ENCODE measurements at regions not wholly inside any gene's neighbourhood (a gene's known extent, or its start where the extent isn't known, plus 50 kb on each side); places are given as distances from the start of the nearest gene placed in this dataset.

DNA sequence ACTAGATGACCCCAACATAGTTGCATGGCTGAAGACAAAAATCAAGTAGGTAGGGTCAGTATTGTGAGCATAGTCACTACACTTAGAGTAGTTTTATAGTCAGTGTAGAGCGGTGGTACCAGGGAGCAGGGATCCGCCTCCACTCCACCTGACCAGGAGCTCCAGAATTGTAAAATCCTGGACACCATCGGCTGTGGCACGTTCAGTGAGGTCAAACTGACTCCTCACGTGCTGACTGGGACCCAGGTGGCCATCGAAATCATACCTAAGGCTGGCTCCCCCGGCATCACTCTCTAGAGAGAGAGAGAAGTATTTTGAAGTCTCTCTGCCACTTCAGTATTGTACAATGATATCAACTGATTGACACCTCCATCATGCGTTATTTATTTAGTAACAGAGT lies 59.7 kb upstream of the TAMM41 start:
- TF ChIP-seq, protein P1, sequence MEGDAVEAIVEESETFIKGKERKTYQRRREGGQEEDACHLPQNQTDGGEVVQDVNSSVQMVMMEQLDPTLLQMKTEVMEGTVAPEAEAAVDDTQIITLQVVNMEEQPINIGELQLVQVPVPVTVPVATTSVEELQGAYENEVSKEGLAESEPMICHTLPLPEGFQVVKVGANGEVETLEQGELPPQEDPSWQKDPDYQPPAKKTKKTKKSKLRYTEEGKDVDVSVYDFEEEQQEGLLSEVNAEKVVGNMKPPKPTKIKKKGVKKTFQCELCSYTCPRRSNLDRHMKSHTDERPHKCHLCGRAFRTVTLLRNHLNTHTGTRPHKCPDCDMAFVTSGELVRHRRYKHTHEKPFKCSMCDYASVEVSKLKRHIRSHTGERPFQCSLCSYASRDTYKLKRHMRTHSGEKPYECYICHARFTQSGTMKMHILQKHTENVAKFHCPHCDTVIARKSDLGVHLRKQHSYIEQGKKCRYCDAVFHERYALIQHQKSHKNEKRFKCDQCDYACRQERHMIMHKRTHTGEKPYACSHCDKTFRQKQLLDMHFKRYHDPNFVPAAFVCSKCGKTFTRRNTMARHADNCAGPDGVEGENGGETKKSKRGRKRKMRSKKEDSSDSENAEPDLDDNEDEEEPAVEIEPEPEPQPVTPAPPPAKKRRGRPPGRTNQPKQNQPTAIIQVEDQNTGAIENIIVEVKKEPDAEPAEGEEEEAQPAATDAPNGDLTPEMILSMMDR (IDR thresholded peaks at IDR 0.05) = no peak
- TF ChIP-seq, protein P2, sequence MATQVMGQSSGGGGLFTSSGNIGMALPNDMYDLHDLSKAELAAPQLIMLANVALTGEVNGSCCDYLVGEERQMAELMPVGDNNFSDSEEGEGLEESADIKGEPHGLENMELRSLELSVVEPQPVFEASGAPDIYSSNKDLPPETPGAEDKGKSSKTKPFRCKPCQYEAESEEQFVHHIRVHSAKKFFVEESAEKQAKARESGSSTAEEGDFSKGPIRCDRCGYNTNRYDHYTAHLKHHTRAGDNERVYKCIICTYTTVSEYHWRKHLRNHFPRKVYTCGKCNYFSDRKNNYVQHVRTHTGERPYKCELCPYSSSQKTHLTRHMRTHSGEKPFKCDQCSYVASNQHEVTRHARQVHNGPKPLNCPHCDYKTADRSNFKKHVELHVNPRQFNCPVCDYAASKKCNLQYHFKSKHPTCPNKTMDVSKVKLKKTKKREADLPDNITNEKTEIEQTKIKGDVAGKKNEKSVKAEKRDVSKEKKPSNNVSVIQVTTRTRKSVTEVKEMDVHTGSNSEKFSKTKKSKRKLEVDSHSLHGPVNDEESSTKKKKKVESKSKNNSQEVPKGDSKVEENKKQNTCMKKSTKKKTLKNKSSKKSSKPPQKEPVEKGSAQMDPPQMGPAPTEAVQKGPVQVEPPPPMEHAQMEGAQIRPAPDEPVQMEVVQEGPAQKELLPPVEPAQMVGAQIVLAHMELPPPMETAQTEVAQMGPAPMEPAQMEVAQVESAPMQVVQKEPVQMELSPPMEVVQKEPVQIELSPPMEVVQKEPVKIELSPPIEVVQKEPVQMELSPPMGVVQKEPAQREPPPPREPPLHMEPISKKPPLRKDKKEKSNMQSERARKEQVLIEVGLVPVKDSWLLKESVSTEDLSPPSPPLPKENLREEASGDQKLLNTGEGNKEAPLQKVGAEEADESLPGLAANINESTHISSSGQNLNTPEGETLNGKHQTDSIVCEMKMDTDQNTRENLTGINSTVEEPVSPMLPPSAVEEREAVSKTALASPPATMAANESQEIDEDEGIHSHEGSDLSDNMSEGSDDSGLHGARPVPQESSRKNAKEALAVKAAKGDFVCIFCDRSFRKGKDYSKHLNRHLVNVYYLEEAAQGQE (IDR thresholded peaks at IDR 0.05) = no peak
- no peak for TF ChIP-seq MYC (IDR thresholded peaks at IDR 0.05; ENCODE audit: borderline replicate concordance, low read length)
- no peak for TF ChIP-seq POLR2A (IDR thresholded peaks at IDR 0.05; ENCODE audit: low read length)
- no peak for TF ChIP-seq PHF8 (IDR thresholded peaks at IDR 0.05; ENCODE audit: borderline replicate concordance, low read depth)
- no peak for TF ChIP-seq RFX5 (IDR thresholded peaks at IDR 0.05)
- TF ChIP-seq, protein P3, sequence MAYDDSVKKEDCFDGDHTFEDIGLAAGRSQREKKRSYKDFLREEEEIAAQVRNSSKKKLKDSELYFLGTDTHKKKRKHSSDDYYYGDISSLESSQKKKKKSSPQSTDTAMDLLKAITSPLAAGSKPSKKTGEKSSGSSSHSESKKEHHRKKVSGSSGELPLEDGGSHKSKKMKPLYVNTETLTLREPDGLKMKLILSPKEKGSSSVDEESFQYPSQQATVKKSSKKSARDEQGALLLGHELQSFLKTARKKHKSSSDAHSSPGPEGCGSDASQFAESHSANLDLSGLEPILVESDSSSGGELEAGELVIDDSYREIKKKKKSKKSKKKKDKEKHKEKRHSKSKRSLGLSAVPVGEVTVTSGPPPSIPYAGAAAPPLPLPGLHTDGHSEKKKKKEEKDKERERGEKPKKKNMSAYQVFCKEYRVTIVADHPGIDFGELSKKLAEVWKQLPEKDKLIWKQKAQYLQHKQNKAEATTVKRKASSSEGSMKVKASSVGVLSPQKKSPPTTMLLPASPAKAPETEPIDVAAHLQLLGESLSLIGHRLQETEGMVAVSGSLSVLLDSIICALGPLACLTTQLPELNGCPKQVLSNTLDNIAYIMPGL (CRISPR knock-in tag; IDR thresholded peaks at IDR 0.05; ENCODE audit: borderline replicate concordance) = no peak
- TF ChIP-seq ESRRA (IDR thresholded peaks at IDR 0.05; ENCODE audit: borderline replicate concordance, low read length) = no peak
- TF ChIP-seq JUN (IDR thresholded peaks at IDR 0.05) = no peak
- TF ChIP-seq KDM1A (IDR thresholded peaks at IDR 0.05; ENCODE audit: low read depth) = no peak
- no peak for TF ChIP-seq EP300 (IDR thresholded peaks at IDR 0.05)
- TF ChIP-seq, protein P4, sequence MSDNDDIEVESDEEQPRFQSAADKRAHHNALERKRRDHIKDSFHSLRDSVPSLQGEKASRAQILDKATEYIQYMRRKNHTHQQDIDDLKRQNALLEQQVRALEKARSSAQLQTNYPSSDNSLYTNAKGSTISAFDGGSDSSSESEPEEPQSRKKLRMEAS (IDR thresholded peaks at IDR 0.05) = no peak
